ENCODE measurements at regions not wholly inside any gene's neighbourhood (a gene's known extent, or its start where the extent isn't known, plus 50 kb on each side); places are given as distances from the start of the nearest gene placed in this dataset.

GRCh38 chr16:76787394-76787793, 403.6 kb upstream of the MON1B start:
- DNase-seq (ENCODE audit: low spot score), result no peak
- no peak for TF ChIP-seq CTCF (IDR thresholded peaks at IDR 0.05; ENCODE audit: borderline replicate concordance, control extremely low read depth, extremely low read depth, insufficient read depth, missing control alignments)
- in situ Hi-C loops (cut with MboI; ENCODE audit: low sequenced_read_pairs, unreplicated experiment), result no loop called here

- in situ Hi-C loops (cut with MboI; ENCODE audit: low sequenced_read_pairs, unreplicated experiment), result no loop called here
- no peak for DNase-seq (ENCODE audit: low spot score)
- TF ChIP-seq CTCF (IDR thresholded peaks at IDR 0.05; ENCODE audit: borderline replicate concordance, control extremely low read depth, extremely low read depth, insufficient read depth, missing control alignments), result no peak
Measured at GRCh38 chr16:76791151-76791550, 399.8 kb upstream of the MON1B start.

GRCh38 chr16:76796416-76796815, 394.6 kb upstream of the MON1B start:
- in situ Hi-C loops (cut with MboI; ENCODE audit: low sequenced_read_pairs, unreplicated experiment), result no loop called here
- DNase-seq (ENCODE audit: low spot score), result no peak
- TF ChIP-seq CTCF (IDR thresholded peaks at IDR 0.05; ENCODE audit: borderline replicate concordance, control extremely low read depth, extremely low read depth, insufficient read depth, missing control alignments), result no peak

- TF ChIP-seq CTCF (IDR thresholded peaks at IDR 0.05; ENCODE audit: borderline replicate concordance, control extremely low read depth, extremely low read depth, insufficient read depth, missing control alignments), result no peak
- DNase-seq (ENCODE audit: low spot score), result no peak
- in situ Hi-C loops (cut with MboI; ENCODE audit: low sequenced_read_pairs, unreplicated experiment), result no loop called here
Measured at GRCh38 chr16:76796978-76797377, 394.0 kb upstream of the MON1B start.

- no peak for DNase-seq (ENCODE audit: low spot score)
- in situ Hi-C loops (cut with MboI; ENCODE audit: low sequenced_read_pairs, unreplicated experiment), result no loop called here
- no peak for TF ChIP-seq CTCF (IDR thresholded peaks at IDR 0.05; ENCODE audit: borderline replicate concordance, control extremely low read depth, extremely low read depth, insufficient read depth, missing control alignments)
Measured at GRCh38 chr16:76797457-76797856, 393.5 kb upstream of the MON1B start.

- in situ Hi-C loops (cut with MboI; ENCODE audit: low sequenced_read_pairs, unreplicated experiment), result no loop called here
- no peak for DNase-seq (ENCODE audit: low spot score)
- TF ChIP-seq CTCF (IDR thresholded peaks at IDR 0.05; ENCODE audit: borderline replicate concordance, control extremely low read depth, extremely low read depth, insufficient read depth, missing control alignments), result no peak
Measured at GRCh38 chr16:76800196-76800595, 390.8 kb upstream of the MON1B start.

GRCh38 chr16:76801357-76801756, 389.6 kb upstream of the MON1B start:
- no peak for TF ChIP-seq CTCF (IDR thresholded peaks at IDR 0.05; ENCODE audit: borderline replicate concordance, control extremely low read depth, extremely low read depth, insufficient read depth, missing control alignments)
- in situ Hi-C loops (cut with MboI; ENCODE audit: low sequenced_read_pairs, unreplicated experiment), result no loop called here

More at GRCh38 chr16:76801357-76801756, 389.6 kb upstream of the MON1B start:
- no peak for DNase-seq (ENCODE audit: low spot score)

Measured in GM13976 (cell line).